HS-5 (cell line): ENCODE measurements at regions not wholly inside any gene's neighbourhood (a gene's known extent, or its start where the extent isn't known, plus 50 kb on each side); places are given as distances from the start of the nearest gene placed in this dataset.

ENCODE experiments used
- DNase-seq: peaks from one replicate; pipeline ENCODE4 v3.0.0-alpha.2; 2012; ENCODE audit warnings: low read depth

DNA sequence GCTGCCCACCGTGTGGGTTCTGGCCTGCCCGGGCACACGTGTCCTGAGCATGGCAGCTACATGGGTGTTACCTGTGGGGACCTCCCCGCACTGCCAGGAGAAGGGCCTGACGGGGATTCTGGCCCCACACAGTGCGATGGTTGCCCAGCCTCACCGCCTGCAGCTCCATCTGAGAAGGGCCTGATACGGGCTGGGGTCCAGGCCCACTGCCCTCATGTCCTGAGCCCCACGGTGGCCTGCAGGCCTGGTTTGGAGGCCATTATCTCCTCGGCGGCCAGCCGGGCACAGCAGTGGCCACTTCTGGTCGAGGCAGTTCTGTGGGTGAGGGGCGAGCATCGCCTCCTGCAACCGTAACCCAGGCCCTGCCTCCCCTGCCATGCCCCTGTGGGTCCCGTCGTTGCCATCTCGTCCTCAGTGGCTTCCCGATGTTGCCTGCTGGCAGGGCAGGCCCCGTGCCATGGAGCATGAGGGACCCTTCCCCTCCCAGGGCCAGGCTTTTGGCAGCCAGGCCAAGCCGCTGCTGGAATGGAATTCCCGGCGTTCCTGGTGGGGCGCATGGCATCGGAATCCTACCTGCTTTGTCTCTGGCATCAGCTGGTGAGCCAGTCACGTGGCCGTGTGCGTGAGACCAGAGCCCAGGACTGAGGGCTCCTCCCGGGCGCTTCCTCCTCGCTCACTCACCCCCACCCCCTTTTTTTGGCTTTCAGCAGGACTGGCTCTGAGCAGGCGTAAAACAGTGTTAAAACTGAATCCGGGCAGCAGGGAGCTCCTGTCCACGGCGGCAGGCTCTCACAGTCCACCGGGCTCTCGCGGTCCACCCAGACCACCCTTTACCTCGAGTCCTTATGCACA, 71.9 kb upstream of the PPARA start:
- DNase-seq, result no peak

DNA sequence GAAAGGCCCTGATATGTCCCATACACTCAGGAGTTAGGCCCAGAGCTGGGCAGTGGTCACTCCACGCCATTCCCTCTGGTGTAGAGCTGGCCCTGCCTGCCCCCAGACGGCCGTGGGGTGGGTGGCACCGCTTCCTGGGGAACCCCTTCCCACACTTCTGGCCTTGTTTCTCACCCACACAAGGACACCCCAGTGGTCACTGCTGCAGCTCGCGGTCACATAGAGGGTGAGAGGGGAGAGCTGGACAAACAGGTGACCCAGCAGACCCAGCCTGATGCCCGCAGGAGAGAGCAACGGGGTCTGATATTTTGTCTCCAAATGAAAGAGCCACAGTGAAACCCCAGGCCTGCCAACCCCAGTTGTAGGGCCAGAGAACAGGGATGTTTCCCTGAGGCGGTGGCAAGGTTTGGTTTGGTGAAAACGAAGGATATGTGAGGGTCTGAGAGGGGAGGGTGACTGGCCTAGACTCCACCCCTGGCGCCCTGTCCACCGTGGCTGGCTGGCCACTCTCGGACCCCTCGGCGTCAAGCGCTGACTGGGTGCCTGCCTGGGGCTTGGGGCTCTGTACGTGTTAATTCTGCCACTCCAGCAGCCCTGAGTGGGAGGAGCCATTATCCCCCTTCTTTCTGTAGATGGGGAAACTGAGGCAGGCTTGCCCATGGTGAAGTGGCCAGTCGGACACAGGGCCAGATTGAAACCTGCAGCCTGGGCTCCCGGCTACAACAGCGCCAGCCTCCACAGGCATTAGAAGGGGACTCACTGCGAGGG, 71.0 kb upstream of the PPARA start:
- DNase-seq, result no peak

DNA sequence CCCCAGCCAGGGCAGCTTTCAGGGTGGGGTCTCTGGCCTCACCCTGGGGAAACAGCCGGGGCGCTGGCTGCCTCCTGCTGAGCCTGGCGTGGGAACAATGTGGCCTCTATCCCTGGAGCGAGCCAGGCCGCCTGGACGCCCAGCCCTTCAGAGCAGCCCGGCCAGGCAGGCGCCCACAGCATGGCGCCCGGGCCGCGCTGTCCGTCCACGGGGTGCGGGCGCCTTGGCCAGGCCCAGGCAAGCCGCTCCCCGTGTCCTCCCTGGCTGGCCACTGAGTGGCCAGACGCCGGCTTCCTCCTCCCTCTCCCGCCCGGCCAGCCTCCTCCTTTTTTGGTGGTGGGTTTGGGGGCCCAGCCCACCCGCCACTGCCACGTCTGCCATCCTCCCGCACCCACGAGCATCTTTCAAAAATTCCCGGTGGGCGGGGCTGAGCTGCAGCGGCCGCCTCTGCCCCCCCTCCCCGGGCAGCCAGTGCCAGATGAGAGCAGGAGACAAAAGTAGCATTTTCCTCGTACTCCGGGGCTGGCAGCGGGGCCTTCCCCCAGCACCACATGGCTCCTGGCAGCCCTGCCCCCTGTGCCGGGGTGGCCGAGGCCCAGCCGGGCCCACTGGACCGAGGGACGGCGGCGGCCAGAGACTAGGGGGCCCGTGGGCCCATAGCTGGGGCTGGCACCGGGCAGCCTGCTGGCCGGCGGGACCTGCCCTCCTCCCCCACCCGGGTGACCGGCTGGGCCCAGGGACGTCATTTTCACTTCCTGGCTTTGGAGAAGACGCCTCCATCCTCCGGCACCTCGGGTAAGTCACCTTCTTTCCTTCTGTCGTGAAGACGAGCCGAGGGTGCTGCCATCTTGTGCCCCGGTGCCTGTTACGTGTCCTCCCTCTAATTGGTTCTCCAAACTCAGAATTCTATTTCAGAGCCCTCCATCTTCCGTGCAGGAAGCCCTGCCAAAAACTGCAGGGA, 70.2 kb upstream of the PPARA start:
- no peak for DNase-seq

DNA sequence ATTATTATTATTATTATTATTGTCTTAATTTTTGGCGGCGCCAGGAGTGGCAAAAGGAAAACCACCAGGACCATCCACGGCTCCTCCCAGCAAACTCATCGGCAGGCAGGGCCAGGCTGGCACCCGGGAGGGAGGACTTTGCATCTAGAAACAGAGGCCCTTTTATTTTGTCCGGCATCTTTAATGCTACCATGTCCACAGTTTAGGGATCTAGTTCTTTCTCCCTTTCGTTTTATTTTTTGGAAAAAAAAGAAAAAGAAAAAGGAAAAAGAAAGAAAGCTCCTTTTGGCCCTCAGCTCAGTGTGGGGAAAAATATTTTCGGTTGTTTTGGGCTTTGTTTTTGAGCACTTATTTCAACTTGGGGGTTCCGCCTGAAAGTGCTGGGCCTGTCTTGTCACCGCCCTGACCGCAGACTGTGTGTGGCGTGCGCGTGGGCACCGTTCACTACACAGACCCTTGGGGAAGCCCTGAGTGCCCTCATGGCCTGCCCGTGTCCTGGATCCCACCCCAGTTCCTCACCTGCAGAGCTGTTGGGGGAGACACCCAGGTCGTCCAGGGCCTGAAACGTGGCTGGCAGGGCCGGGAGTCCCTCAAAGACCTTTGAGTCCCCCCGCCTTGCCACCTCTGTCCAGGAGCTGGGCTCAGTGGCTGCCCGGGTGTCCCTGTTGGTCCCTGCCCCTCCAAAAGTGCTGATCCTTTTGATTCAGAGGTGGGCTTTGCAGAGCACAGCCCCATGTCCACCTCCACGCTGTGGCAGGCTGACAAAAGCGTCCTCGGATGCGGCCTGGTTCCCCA, 69.1 kb upstream of the PPARA start:
- DNase-seq, result no peak

DNA sequence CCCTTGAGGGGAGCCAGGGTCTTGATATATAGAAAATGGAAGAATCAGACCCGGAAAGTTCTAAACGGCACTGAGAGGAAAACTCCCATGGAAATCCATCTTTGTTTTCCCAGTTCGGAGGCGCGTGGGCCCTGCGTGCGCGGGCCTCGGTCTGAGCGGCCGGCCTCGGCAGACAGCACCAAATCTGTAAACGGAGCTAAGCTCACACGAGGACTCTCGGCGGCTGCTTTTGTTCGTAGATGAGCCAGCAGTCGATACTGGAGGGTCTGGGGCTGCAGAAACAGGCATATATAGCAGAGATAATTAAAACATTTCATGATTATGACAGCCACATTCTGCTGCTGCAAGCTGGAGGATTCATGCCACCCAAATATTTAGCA, 68.5 kb upstream of the PPARA start:
- DNase-seq, result no peak

DNA sequence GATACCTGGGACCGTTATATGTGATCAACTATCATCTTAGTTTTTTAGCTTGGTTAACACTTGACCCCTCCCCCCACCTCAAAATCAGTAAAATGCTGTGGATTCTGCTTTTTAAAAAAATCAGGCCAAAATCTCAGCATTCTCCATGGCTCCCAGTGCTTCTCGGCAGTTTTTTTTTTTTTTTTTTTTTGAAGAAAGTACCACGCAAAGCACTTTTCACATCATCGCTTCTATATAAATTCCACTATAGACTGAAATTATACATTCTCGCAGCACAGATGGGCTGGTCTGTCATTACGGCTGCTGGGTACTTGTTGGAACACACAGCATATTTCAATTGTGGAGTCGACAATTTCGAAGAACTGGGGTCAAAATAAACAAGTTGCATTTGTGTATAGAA, 67.7 kb upstream of the PPARA start:
- DNase-seq, result no peak

DNA sequence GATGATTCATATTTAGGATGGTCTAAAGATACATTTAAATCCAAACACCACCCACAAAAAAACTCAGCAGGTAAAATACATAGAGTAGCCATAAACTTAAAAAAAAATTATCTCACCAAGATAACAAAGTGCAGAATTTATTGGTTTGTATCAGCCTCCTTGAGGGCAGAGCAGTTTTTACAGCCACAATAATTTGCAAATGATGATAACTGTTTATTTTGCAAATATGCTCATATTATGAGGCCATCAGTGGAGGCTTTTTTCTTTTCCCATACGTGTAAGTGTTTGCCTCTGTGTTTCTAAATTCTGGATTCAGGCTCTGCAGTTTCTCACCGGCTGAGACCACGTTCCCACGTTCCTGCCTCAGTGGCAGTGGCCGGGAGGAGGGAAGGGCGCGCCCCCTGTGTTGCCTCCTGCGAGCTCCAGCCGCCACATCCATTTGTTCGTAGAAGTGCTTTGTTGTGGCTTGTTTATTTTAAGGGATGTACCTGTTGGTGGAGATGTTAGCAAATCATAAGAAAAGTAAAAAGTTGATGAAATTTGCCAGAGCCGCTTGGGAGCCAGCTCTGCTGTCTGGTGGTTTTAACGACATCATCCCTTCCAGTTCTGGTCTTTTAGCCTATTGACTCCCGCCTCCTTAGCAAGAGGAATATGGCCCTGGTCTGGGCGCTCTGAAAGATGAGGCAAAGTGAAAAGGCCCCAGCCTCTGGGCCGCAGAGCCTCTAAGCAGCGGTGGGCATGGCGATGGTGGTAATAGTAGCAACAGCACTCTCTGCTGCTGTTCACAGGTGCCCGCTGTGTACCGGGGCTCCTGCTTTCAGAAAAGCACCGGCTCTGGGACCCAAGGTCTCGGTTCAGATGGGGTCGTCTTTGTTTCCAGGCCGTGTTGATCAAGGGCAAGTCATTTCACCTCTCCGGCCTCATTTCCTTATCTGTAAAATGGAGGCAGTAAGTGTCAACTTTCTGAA, 66.7 kb upstream of the PPARA start:
- no peak for DNase-seq

DNA sequence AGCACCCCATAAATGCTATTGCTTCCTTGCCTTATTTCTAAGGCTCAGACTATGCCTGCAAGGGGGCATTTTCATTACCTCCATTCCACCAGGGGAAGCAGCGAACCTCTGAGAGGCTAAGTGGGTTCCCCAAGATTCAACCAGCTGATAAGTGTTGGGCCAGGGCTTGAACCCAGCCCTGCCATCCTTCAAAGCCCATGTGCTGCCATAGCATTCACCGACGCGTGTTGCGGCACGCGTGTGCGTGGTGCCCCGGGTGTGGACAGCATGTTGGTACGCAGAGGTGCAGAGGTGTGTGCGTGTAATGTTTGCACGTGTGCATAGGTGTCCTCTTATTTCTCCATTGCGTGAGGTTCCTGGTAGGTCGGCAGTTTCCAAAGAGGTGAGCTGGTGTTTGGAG, 66.0 kb upstream of the PPARA start:
- no peak for DNase-seq

DNA sequence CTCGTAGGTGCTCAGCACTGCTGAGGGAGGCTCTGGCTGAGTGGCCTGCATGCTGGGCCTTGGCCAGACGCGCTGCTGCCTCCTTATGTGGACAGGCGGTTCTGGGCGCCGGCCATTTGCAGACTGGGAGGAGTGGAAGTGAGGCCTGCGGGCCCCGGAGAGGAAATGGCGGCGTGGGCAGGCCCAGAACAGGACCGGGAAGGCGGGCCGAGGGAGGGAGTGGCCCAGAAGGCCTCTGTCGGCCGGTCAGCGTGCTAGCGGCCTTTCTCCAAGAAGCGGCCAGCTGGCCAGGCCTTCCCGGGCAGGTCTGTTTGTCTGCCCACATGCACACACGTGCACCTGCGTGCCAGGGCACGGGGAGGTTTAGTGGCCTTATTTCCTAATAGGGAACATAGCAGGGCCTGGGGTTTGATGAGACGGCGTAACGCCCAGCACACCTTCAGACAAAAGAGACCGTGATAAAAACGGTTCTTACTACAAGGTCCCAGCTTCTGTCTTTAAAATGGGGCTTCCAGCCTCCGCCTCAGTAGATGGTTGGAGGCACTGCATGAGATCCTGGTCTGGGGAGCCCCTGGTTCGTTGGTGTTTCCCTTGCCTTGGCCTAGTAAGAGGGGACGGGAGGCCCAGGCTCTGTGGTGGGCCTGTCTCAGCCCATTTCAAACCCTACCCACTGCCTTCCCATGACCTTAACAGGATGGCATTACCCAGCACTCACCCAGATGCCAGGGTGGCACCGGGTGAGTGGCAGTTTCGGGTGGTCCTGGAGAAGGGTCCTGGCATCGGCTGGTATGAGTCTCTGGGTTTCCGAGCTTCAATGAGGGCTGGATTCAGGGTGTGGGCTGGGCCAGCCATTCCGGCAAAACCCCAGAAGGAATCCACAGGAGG, 65.1 kb upstream of the PPARA start:
- no peak for DNase-seq

DNA sequence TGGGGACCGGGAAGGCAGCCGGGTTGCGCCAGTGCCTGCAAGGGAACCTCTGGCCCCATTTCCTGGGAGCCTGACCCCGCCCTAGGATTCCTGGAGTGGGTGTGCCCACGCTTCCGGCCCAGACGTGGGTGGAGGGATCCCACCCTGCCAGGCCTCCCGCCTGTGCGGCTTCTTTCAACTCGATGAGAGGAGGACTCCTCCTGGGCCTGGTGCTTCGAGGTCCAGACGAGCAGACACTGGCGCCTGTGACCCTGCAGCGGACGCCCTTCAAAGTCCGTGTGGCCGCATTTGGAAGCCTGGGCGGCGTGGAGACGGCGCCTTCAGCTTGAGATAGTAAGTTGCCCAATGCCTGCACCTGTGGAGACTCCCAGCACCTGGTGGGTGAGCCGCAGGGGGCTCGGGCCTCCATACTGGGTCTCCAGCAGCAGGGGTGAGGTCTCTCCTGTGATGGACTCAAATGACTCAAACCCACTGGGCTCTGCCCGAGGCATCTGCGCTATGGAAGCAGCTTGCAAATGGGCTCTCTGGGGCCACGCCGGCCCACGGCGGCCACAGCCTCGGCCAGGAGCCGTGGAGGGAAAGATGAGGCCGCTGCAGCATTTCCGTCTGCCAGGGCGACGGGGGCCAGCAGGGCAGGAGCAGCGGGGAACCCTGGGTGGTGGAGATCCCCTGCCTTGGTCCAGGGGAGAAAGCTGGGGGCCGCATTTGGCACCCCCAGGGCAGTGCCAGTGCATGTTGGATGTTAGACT, 64.3 kb upstream of the PPARA start:
- no peak for DNase-seq

DNA sequence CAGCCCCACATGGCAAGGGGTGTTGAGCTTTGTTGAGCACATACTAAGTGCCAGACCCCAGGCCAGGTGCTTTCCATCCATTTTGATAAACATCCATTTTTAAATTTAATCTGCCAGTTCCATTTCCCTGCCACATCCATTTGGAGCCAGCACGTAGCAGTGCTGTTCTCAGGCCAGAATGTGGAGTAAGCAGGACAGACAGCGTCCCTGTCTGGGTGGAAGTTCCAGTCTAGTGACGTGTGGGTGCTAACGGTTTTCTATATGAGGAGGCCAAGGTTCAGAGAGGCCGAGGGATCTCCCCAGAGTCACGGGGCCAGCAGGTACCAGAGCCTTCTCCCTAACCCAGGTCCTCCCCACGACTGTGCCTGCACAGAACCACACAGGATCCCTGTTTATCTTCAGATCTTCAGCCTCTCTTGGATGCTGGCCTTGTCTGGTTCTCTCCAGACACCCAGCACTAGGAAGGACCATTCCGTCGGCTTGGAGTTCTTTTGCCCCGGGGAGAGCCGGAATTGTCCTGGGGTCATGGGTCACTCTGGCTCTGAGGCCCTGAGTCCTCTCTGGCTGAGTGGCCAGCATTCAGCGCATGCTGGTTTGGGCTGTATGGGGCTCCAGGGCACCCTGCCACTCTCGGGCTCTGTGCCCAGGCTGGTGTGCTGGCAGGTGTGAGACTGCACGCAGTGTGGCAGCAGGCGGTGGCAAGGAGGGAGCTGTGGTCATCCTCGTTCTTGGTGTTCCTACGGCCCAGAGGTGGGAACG, 63.6 kb upstream of the PPARA start:
- no peak for DNase-seq

DNA sequence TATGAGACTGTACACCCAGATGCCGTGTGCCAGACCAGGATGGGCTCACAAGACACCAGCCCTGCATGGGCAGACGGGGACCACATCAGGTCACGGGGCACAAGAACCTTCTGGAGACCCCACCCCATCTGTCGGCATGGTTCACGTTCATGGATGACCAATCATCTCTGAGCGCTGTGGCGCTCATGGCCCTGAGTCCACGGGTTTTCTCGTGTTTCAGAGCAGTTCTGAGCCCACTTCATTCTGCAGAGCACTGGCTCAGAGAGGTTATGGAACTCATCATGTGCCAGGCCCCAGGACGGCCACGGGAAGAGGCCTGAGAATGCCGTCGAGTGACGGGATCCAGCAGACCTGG, 63.0 kb upstream of the PPARA start:
- no peak for DNase-seq

DNA sequence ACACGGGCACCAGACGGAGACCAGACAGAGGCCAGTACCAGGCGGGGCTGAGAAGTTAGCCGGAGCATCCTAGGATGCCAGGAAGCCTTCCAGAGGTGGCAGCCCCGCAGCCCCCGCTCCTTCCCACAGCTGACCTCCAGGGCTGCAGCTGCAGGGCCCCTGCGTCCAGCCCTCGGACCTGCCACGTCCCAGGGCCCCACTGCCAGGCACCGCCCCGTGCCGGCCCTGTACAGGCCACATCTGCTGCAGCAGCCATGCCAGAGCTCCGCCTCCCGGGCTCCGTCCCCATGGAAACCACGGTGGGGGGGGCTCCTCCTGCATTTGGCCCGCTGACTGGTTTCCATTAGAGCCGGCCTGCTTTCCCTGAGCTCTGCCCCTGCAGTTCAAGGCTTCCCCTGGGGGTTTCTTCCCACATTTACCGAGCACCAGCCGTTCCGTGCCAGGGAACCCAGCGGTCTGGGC, 62.5 kb upstream of the PPARA start:
- no peak for DNase-seq

DNA sequence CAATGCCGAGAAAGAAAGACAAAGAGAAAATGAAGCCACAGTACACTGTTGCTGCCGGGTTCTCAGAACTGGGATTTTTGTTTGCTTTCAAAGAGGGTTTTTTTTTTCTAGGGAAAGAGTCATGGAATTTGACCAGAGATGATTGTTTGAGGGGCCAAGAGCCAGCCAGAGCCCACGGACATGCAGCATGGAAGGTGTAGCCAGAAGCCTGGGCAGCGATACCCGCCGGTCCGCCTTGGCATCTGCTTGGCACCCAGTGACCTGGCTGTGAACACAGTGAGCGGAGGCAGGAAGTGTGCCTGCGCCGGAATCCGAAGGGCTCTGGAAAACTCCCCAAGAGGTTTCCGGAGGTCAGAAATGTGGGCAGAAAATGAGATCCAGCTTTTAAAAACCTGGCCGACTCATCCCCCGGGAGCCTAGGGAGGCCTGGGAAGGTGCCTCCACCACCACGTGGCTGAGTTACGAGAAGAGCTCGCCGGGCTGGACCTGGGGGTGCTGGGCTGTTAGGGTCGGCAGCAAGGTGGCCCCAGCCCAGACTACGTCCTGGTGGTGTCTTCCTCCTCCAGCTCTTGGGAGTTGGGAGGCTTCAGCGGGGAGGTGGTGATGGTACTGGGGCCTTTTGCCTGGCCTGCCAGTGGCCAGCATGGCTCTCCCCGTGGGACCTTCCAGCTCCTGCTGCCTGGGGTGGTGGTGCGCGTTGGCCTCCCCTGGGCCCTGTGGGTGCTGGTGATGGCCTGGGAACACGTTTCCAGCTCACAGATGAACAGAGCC, 61.6 kb upstream of the PPARA start:
- peak; percentile 68 for DNase-seq

DNA sequence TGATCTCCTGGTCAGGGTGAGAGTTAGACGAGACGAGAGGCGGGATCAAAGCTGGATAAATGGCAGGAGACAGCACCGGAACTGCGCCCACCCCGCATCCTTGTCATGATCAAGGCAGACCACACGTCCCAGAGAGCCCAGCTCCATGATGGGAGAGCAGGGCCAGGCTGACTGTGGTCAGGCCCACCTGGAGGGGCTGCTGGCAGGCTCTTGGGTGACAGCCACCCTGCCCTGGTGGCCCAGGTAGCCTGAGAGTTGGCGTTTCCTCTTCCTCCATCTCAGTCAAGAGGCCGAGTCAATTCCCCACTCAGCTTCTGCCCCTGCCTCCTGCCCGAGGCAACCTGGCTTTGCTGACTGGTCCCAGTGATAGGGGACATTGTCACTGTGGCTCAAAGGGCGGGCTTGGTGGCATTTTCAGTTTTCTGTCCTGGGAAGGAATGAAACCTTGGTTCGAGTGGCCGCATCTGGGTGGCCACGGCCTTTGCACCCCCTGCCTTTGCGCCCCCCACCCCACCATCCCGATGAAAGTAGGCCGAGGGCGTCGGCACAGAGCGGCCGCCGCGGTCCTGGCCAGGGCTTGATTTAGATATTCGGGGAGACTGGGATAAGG, 60.8 kb upstream of the PPARA start:
- DNase-seq, result no peak

DNA sequence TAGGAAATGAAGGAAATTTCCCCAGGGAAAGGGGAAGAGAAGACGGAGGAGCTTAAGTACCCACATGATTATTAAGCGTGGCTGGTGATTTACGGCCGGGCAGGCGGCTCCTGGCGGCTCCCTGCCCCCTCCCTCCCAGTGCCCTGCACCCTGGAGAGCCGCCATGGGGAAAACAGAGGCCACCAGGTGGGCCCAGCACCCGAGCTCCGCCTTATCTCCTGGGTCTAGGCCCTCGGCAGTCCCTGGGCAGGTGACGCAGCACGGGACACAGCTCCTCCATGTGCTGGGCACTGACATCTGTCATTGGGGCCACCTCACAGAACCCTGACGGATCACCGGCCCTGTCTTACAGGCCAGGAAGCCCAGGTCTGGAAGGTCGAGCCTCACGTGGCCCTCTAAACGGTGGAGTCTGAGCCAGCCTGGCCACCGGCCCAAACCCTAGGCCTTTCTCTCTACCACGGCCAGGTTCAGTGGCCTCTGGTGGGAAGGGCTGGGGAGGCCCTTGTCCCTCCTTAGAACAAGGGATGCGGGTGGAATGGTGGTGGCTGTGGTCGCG, 60.2 kb upstream of the PPARA start:
- no peak for DNase-seq
